ENCODE measurements at regions not wholly inside any gene's neighbourhood (a gene's known extent, or its start where the extent isn't known, plus 50 kb on each side); places are given as distances from the start of the nearest gene placed in this dataset.

DNA sequence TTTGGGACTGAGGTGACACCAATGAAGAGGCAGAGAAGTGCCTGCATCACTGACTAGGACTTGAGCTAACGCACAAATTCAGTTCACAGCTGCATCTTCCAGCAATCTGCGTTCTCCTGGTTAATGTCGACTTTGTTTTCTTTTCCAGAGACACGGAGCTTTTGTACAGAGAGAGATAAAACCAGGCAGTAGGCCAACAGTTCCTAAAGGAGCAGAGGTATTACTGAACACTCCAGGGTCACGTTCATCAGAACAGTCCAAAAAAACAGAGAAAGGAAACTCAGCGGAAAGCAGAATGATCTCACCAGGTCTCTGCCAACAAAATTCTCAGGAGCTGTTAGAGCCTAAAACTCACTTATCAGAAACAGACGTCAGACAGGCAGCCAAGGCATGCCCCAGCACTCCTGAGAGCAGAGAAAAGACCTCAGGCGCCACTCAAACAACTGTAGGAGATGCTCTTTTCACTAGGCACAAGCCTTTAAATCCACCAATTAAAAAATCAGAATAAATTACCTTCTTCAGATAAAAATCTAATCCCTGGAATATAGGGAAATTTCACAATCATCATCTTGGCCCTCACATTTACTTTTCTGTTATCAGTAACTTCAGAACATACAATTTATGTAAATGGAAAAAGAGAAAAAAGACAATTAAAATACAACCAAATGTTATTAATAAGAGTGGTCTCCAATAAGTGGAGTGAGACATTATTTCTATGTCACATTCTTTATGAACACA is 95.9 kb upstream of the SPTBN1 start:
- DNase-seq (ENCODE audit: low spot score) = peak; percentile 67

DNA sequence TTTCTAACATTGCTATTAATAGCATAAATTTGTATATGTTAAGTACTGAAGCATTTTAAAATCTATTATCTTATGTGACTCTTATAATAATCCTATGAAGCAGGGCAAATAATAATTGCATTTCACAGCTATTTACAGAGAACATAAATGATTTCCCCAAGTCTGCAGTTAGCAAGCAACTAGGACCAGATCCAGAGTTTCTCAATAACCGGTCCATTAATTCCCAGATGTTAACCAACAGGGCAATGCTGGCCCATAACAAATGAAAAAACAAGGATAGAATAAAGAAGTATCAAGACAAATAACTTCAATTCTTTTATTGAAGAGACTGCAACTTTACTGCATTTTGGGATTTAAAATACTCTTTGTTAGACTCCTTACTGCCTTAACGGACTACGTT is 91.7 kb upstream of the SPTBN1 start:
- no peak for DNase-seq (ENCODE audit: low spot score)

DNA sequence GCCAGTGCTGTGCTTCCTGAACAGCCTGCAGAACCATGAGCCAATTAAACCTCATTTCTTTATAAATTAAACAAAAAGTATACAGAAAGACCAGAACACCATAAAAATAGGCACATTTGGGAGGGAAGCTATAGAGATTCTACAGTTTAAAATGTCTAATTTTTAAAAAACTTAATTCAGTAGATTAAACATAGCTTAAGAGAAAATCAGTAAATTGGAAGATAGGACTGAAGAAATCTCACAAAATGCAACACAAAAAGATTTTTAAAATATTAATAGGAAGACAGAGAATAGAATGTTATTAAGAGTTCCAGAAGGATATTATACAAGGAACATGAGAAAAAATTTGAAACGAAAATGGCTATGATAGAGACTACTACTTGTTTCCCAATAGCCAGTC is 90.5 kb upstream of the SPTBN1 start:
- DNase-seq (ENCODE audit: low spot score) = no peak

DNA sequence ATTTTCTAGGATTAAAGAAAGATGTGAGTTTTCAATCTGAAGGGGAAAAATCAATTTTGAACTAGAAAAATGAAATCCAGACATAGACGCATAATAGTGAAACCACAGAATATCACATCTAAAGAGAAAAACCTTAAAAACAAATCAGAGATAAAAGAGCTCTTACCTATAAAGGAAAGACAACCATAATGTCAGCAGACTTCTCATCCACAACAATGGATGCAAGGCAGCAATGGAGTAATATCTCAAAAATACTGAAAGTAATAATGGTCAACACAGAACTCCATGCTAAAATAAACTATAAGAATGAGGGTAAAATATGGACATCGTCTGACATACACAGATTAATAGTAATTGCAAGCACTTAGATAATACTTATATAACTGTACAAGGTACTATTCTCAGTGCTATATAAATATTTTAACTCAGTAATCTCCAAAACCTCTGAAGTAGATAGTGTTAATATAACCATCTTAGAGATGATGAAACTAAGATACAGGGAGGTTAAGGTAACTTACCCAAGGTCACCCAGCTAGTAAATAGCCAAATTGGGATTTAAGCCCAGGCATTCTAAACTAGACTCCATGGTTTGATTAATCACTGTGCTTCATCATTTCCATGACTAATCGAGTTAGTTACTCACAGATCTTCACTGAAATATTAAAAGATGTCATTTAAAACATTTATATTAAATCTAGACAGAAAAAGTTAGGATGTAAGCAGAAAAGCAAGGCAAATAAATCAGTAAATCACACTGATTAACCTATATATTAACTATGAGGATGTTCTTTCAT is 89.4 kb upstream of the SPTBN1 start:
- DNase-seq (ENCODE audit: low spot score) = no peak

DNA sequence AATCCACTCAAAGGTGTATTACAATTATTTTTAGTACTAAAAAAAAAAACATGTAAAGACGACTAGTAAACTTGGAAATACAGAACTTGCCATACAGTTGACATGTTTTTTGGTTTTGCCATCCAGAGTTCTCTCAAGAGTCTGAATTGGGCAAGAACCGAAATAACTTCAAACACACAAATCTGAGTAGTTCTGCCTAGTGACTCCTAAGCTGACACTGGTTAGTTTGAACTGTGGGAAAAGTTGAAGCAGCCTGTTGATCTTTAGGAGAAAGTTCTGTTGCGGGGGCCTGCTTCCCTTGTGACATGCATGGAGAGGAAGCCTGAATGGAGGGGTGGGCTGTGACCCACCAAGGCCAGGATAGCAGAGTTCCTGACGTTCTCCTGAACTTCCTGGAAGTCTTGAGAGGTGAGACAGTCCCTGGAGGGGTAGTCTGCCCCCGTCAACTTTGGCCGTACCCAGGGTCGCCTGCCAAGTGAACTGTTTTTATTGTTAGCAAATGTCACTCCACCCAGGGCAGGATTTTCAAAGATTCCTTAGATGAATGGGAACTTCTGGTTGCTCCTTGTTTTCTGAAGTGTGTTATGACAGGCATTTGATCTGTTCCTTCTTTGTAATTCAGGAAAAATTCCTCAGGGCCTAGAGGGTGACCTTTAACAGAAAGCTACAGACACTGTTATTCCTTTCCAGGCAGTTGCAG is 85.6 kb upstream of the SPTBN1 start:
- DNase-seq (ENCODE audit: low spot score) = peak; percentile 52

DNA sequence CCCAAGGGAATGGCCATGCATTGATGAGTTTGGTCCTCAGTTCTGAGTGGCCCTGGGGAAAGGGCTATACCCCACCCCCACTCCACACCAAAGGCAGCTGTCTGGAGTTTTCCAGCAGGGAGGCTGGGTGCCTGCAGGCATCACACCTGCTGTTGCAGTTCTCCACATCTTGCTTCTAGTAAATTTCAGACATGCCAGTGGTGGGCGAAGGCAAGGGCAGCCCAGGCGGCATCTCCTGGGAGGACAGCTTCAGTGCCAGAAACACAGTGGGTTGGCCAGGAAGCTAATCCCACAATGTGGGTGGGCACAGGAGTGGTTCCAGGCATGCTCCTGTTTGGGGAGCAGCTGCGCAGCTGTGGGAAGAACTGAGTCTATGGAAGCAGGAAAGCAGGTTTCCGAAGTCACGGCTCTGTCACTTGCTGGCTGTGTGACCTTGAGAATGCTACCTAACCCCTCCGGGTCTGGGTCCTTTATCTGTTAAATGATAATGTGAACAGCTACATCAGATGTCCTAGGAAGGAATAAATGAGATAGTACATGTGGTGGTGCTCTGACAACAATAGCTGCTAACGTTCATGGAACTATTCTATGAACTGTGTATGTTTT is 84.6 kb upstream of the SPTBN1 start:
- no peak for DNase-seq (ENCODE audit: low spot score)

DNA sequence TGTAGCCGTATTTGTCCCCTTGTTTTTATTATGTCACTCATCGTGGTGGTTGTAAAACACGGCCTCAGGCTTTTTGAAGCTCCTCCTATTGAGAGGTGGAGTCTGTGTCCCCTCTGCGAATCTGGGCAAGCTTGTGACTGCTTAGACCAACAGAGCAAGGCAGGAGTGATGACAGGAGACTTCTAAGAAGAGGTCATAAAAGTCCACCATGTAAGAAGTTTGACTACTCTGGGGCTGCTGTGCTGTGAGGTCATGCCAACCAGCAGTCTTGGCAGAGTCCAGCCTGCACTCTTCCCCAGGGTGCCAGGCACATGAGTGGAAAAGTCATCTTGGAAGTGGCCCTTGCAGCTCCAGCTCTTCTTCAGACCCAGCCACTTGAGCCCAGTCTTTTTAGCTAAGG is 83.8 kb upstream of the SPTBN1 start:
- DNase-seq (ENCODE audit: low spot score) = no peak

DNA sequence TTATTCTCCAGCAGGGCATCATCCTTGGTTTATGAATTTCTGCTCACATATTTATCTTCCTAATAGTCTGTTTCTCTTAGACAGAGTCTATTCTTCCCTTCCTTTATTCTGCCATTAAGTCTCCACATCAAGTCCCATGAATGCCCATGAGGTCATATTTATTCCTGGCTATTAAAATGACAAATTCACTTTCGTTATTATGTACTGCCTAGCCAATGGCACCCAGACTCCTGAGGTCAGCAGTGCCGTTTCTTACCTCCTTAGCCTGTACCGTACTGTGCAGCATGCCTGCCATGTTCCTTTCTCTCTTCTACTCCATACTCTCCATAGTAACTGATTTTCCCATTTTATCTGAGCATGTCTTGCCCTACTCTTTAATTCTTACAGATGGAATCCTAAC is 82.3 kb upstream of the SPTBN1 start:
- DNase-seq (ENCODE audit: low spot score) = no peak

DNA sequence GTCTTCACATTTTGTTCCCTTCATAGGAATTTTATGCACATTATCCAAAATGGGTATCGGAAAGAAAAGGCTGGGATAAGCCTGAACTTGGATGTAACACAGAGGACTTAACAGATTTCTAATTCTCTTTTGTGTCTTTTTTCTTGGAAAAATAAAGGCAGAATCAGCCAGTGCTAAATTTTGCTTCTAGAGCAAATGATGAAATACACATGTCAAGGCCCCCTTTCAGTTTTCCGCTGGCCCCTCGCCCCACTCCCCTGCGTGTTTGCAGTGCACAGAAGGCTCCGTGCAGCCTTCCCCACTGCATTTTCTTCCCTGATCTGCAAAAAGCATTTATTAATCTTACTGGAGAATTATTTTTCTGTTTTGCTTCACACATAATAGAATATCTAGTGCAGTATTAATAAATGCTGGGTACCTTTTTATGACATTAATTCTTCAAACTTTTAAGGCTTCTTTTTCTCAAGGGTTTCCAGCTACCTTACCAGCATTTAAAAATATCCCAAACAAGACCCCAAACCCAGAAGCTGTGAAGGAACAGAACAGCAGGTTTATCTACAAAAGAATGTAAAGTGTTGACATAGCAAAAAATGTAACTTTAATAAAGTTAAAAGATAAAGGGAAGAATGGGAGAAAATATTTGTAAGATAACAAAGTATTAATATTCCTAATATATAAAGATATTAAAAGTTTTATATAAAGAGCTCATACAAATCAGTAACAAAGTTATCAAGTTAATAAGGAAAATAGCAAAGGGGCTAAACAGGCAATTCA is 81.3 kb upstream of the SPTBN1 start:
- no peak for DNase-seq (ENCODE audit: low spot score)

DNA sequence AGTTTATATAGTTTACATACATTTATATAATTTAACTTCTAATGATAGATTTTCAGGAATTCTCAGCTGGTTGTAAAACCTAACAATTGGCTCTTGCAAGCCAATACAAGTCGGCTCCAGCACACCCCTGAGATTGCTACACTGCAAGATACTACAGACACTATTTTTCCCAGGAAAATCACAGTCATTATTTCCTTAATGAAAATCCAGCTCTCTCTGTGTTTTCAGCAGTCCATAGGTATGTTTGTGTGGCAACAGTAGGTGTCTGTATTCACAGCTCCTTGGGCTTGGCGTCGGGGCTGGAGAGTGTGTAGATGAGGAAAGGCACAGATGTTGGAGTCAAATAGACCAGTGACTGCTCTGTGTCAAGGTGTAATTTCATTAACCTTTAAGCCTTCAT is 78.7 kb upstream of the SPTBN1 start:
- no peak for DNase-seq (ENCODE audit: low spot score)

DNA sequence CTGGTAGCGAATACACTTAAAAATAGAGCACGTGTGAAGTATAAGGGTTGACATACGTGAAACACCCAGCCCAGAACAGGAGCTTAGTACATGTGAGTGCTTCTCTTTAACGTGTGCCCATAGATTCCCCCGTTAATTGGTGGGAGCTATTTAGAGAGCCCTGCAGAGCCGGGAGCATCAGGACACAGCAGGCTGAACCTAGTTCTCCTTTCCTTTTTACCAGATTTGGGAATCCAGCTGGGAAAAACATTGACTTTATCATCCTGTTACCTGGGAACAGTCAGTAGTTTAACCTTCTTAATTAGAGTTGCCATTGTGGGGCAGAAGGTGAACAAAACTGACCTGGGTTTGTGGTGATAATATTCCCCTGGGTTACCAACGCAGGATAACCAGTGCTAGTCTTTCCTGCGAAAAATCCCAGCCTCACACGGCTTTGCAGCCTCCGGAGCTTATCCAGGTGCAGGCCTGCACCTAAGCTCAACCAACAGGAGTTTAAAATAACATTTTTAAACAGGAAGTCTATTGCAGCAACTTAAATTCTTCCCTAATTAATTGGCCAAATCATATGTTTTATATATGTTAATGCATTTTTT is 78.1 kb upstream of the SPTBN1 start:
- DNase-seq (ENCODE audit: low spot score) = no peak

DNA sequence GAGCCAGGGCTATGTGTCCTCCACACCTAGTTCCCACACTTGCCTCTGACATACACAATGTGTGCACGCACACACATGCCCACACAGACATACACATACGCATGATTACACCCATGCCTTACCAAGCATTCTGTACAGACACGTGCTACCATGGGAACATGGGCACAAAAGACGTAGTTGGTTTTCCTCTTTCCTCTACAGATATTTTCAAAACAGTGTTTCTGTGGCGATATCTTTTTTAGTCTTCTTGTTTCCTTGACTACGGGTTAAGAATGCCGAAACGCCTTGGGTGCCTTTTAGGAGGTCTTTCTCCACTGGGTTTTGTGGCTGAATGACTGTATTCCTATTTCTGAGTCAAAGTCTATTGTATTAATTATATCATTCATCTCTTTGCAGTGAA is 75.5 kb upstream of the SPTBN1 start:
- no peak for DNase-seq (ENCODE audit: low spot score)

DNA sequence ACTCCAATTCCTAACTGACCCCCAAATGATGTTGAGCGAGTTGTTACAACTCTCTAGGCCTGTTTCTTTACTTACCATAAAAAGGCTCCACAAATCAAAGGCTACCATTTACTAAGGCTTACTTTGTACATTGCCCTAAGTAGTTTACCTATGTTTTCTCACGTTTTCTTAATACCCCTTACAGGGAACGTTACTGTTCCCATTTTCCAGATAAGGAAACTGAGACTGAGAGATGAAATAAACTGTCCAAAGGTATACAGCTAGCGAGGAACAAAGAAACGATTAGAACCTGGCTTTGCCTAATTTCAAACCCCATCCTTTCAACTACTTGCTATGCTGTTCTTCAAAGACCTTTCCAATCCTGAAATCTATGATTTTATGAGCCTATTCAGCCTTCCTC is 74.8 kb upstream of the SPTBN1 start:
- no peak for DNase-seq (ENCODE audit: low spot score)

DNA sequence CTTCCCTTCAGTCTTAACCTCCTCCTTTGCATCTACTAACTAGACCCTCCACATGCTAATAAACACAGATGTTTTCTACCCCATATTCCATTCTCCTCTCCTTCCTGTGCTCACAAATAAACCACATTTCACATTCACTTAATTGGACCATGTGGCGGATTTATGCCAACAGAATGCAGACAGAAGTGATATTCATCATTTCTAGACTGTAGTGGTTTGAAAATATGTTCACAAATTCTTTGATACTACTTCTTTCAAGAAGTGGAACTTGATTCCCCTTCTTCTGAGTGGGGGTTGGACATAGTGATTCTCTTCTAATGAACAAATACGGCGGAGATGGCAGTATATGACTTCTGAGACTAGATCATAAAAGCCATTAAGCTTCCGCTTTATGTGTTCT is 73.5 kb upstream of the SPTBN1 start:
- DNase-seq (ENCODE audit: low spot score) = no peak

DNA sequence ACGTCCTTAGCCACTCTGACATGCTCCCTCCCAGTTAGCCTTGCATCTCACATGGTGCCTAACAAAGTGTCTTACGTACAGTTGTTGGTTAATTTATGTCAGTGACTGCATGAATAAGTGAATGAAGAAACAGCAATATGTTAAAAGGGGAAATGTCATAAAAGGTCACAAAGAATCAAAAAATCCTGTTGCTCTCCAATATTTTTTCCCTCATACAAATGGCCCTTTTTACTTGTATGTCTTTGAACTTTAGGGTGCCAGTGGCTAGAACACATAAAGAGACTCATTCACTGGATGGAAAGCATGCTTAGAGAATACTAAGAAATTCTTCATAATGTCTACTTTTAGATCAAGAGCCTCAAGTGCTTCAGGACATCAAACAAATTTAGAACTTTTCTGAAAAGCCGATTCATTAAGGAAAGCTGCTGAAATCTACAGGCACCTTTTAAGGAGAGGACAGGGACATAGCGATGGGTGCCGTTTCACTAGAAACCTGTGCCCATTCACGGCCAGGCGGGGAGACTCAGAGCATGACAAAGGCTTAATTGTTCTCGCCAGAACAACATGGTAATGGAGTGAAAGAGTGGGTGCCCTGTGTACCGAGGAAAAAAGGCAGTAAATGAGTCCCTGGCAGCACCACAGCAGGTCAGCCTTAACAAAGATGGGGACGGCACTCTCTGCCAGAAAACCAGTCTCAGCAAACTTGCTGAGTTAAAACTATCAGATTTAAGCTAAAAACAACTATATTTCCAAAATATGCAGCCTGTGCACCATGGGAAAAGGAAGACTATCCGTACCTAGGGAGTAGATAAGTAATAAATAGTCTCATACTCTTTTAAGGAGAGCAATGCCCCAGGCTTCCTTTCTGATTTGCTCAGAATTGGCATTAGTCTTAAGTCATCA is 71.6 kb upstream of the SPTBN1 start:
- DNase-seq (ENCODE audit: low spot score) = no peak

DNA sequence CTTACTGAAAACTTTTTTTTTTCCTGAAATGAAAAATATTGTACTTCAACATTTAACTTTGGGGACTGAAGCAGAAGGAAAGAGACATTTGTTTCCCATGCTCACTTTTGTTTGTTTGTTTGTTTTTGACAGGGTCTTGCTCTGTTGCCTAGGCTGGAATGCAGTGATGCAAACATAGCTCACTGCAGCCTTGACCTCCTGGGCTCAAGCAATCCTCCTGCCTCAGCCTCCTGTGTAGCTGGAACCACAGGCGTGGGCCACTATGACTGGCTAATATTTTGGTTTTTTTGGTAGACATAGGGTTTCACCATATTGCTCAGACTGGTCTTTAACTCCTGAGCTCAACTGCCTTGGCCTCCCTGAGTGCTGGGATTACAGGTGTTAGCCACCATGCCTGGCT is 70.9 kb upstream of the SPTBN1 start:
- DNase-seq (ENCODE audit: low spot score) = no peak

DNA sequence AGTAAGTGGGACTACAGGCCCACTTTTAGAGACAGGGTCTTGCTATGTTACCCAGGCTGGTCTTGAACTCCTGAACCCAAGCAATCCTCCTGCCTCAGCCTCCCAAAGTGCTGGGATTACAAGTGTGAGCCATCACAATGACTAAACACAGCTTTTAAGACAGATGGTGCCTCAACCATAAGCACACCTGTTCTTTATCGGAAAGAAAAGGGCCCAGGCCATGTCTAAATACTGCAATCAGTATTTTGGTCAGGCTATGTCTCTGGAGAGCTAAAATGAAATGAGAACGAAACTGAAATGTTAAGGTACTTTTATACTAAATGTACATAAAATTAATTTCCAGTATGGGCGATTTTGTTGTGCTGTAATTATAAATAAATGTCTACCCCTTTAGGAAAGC is 69.5 kb upstream of the SPTBN1 start:
- DNase-seq (ENCODE audit: low spot score) = no peak

DNA sequence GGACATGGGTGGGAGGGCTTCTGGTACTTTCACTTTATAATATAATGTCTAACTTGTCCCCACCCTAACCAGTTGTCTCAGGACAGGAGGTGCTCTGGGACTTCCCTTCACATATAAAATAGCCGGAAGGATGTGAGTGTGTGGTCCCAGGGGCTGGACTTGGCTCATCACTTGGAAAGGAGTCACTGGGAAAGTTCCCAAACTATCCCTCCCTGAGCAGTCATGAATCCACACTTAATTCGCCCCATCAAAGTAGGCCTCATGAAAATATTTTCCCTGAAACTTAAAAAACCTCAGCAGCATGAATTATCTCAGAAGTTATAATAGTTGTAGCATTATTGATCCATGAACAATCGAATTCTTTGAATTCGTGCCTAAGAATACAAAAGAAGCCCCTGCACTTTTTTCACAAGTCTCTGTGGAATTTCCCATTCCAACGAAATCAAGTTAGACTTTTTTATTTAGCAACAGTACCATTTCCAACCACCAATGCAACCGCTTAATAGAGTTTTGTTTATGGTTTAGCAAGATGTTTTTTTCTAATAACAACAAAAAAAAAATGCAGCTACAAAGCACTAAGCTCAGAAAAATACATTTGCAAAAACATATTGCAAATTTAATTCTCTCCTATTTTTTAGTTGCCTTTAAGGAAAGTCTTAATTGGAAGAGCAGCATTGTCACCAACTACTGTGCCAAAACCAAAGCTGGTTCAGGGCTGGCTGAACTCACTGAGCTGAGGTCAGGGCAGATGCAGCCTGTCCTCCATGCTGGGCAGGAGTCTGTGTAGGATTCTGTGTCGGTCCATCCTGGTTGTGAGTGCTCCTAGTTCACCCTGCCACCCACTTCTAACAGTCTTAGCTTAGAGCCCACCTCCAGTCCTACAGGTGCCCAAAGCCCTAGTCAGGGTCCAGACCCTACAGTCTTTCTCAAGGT is 68.8 kb upstream of the SPTBN1 start:
- DNase-seq (ENCODE audit: low spot score) = peak; percentile 88

DNA sequence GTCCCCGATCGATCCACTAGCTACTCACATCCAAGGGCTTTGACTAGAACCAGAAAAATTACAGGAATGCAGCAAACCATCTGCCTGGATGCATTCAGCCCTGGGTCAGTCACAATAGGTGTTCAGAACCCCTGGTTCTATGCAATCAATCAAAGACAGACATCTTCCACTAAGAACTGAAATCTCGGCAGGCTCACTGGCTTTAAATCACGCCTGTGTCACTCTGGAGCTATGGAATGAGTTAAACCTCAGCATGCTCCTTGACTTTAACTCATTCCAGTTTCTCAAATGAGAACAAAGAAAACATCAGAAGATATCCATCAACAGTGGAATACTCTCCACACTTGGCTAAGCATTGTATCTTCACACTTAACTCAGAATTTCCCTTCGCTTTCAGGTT is 68.1 kb upstream of the SPTBN1 start:
- no peak for DNase-seq (ENCODE audit: low spot score)

Measured in AG20443 (cell line).